ENCODE measurements at regions not wholly inside any gene's neighbourhood (a gene's known extent, or its start where the extent isn't known, plus 50 kb on each side); places are given as distances from the start of the nearest gene placed in this dataset.
A peak's percentile ranks its signal among the peaks of the same experiment; 100 is the strongest.

DNA sequence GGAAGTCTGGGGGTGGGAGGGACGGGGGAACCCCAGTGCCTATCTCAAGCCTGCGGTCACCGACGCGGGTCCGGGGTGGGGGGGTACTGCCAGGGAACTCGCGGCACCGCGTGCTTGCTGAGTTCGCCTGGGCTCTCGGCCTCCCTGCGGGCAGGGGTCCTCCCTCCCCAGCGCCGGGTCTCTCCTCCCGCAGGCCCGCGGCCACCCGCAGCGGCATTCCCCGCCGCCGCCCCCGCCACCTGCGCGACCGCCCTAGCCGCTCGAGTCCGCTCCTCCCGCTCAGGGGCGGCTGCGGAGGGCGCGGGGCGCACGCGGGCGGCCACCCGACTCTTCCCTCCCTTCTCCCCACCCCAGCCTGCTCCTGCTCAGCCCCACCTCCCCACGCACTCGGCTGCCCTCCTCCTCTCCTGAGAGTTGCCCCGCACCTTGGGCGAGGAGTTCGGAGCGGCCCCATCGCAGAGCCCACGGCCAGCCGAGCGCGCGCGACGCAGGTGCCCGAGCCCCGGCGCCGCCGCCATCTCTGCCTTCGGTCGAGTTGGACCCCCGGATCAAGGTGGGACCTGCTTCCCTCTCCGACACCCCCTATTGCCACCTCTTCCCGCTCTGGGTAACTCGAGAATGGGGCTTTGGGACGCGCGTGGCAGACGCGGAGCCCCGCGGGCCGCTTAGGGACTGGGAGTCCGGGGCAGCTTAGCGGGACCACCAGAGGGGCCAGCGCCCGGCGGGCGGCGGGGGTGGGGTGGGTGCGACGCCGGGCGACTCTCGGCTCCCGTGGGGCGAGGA lies 105.0 kb downstream of the LEPR start (continued):
- TF ChIP-seq, protein P1, sequence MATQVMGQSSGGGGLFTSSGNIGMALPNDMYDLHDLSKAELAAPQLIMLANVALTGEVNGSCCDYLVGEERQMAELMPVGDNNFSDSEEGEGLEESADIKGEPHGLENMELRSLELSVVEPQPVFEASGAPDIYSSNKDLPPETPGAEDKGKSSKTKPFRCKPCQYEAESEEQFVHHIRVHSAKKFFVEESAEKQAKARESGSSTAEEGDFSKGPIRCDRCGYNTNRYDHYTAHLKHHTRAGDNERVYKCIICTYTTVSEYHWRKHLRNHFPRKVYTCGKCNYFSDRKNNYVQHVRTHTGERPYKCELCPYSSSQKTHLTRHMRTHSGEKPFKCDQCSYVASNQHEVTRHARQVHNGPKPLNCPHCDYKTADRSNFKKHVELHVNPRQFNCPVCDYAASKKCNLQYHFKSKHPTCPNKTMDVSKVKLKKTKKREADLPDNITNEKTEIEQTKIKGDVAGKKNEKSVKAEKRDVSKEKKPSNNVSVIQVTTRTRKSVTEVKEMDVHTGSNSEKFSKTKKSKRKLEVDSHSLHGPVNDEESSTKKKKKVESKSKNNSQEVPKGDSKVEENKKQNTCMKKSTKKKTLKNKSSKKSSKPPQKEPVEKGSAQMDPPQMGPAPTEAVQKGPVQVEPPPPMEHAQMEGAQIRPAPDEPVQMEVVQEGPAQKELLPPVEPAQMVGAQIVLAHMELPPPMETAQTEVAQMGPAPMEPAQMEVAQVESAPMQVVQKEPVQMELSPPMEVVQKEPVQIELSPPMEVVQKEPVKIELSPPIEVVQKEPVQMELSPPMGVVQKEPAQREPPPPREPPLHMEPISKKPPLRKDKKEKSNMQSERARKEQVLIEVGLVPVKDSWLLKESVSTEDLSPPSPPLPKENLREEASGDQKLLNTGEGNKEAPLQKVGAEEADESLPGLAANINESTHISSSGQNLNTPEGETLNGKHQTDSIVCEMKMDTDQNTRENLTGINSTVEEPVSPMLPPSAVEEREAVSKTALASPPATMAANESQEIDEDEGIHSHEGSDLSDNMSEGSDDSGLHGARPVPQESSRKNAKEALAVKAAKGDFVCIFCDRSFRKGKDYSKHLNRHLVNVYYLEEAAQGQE (IDR thresholded peaks at IDR 0.05; ENCODE audit: unreplicated experiment), result no peak
- no peak for TF ChIP-seq ZNF331 (CRISPR knock-in tag; IDR thresholded peaks at IDR 0.05; ENCODE audit: low read depth)

DNA sequence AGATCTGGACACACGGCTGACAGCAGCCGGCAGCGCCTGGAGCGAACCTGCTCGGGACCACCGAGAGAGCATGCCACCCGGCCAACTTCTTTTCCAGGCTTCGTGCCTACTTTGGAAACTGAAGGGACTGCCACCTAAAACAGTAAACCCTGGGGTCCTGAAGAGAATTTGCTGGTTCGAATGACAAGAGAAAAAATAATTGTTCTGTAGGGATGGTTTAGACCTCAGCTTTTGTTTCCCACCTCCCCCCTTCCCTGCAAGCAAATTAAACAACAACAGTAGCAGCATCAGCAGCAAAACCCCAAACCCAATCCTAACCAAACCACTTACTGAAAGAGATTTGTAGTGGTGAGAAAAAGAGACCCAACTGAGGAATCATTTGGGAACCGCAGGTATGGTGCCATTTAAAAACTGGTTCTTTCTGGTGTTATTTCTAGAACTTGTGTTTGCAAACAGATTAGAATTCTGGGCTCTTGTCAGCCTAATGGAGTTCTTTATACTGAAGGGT lies 105.6 kb downstream of the LEPR start:
- Histone ChIP-seq H3K4me1 (ENCODE audit: insufficient read depth) (0 out of 2 replicates have a peak, but pooled peaks cover 7% of the 10 kb centered on the region), H3K27ac (ENCODE audit: low read depth) (no peak overlapping the region), H4K20me1 (replicated peaks; ENCODE audit: insufficient read depth) (no peaks in the 10 kb centered on the region), H3K4me2 (peak overlapping the region; percentile 81), H3K4me3 (peak overlapping the region; percentile 73), H3K27me3 (ENCODE audit: insufficient read depth) (peaks cover 44% of the 10 kb centered on the region), H3K36me3 (ENCODE audit: insufficient read depth) (no peaks in the 10 kb centered on the region), H3F3A (replicated peaks; ENCODE audit: low read depth) (no peaks in the 10 kb centered on the region; the same call in 1 of the 2 replicates), H2AFZ (peak overlapping the region; percentile 48), H3K79me2 (replicated peaks; ENCODE audit: insufficient read depth) (no peaks in the 10 kb centered on the region), H3K9me2 (ENCODE audit: insufficient read depth) (no peaks in the 10 kb centered on the region)
- Mint-ChIP-seq H3K4me3 (peak overlapping the region; percentile 75), H3K36me3 (ENCODE audit: low read depth) (no peaks in the 10 kb centered on the region), H3K27ac (no peak overlapping the region), H3K9me3 (no peaks in the 10 kb centered on the region), H3K27me3 (ENCODE audit: insufficient read depth, low read depth, poor library complexity) (peaks cover 17% of the 10 kb centered on the region), H3K4me1 (peaks cover 4% of the 10 kb centered on the region; the same call in 2 of the 3 replicates)
- ATAC-seq (peak; percentile 58), DNase-seq (ENCODE audit: low spot score) (peak; percentile 26)
- TF ChIP-seq JUNB (IDR thresholded peaks at IDR 0.05; ENCODE audit: unreplicated experiment) (no peak), CREB1 (CRISPR knock-in tag; IDR thresholded peaks at IDR 0.05; ENCODE audit: low read depth) (no peak), POLR2AphosphoS5 (IDR thresholded peaks at IDR 0.05; ENCODE audit: low read depth) (no peak), EZH2phosphoT487 (IDR thresholded peaks at IDR 0.05; ENCODE audit: unreplicated experiment) (no peak), ZNF114 (CRISPR knock-in tag; IDR thresholded peaks at IDR 0.05) (no peak)
- TF ChIP-seq, protein P2, sequence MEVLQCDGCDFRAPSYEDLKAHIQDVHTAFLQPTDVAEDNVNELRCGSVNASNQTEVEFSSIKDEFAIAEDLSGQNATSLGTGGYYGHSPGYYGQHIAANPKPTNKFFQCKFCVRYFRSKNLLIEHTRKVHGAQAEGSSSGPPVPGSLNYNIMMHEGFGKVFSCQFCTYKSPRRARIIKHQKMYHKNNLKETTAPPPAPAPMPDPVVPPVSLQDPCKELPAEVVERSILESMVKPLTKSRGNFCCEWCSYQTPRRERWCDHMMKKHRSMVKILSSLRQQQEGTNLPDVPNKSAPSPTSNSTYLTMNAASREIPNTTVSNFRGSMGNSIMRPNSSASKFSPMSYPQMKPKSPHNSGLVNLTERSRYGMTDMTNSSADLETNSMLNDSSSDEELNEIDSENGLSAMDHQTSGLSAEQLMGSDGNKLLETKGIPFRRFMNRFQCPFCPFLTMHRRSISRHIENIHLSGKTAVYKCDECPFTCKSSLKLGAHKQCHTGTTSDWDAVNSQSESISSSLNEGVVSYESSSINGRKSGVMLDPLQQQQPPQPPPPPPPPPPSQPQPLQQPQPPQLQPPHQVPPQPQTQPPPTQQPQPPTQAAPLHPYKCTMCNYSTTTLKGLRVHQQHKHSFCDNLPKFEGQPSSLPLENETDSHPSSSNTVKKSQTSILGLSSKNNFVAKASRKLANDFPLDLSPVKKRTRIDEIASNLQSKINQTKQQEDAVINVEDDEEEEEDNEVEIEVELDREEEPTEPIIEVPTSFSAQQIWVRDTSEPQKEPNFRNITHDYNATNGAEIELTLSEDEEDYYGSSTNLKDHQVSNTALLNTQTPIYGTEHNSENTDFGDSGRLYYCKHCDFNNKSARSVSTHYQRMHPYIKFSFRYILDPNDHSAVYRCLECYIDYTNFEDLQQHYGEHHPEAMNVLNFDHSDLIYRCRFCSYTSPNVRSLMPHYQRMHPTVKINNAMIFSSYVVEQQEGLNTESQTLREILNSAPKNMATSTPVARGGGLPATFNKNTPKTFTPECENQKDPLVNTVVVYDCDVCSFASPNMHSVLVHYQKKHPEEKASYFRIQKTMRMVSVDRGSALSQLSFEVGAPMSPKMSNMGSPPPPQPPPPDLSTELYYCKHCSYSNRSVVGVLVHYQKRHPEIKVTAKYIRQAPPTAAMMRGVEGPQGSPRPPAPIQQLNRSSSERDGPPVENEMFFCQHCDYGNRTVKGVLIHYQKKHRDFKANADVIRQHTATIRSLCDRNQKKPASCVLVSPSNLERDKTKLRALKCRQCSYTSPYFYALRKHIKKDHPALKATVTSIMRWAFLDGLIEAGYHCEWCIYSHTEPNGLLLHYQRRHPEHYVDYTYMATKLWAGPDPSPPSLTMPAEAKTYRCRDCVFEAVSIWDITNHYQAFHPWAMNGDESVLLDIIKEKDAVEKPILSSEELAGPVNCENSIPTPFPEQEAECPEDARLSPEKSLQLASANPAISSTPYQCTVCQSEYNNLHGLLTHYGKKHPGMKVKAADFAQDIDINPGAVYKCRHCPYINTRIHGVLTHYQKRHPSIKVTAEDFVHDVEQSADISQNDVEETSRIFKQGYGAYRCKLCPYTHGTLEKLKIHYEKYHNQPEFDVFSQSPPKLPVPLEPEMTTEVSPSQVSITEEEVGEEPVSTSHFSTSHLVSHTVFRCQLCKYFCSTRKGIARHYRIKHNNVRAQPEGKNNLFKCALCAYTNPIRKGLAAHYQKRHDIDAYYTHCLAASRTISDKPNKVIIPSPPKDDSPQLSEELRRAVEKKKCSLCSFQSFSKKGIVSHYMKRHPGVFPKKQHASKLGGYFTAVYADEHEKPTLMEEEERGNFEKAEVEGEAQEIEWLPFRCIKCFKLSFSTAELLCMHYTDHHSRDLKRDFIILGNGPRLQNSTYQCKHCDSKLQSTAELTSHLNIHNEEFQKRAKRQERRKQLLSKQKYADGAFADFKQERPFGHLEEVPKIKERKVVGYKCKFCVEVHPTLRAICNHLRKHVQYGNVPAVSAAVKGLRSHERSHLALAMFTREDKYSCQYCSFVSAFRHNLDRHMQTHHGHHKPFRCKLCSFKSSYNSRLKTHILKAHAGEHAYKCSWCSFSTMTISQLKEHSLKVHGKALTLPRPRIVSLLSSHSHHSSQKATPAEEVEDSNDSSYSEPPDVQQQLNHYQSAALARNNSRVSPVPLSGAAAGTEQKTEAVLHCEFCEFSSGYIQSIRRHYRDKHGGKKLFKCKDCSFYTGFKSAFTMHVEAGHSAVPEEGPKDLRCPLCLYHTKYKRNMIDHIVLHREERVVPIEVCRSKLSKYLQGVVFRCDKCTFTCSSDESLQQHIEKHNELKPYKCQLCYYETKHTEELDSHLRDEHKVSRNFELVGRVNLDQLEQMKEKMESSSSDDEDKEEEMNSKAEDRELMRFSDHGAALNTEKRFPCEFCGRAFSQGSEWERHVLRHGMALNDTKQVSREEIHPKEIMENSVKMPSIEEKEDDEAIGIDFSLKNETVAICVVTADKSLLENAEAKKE (CRISPR knock-in tag; IDR thresholded peaks at IDR 0.05), result no peak
- TF ChIP-seq, protein P3, sequence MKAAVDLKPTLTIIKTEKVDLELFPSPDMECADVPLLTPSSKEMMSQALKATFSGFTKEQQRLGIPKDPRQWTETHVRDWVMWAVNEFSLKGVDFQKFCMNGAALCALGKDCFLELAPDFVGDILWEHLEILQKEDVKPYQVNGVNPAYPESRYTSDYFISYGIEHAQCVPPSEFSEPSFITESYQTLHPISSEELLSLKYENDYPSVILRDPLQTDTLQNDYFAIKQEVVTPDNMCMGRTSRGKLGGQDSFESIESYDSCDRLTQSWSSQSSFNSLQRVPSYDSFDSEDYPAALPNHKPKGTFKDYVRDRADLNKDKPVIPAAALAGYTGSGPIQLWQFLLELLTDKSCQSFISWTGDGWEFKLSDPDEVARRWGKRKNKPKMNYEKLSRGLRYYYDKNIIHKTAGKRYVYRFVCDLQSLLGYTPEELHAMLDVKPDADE (IDR thresholded peaks at IDR 0.05), result no peak
- TF ChIP-seq, protein P1 (IDR thresholded peaks at IDR 0.05; ENCODE audit: unreplicated experiment), result no peak
